HG03342 (cell line): ENCODE measurements at regions not wholly inside any gene's neighbourhood (a gene's known extent, or its start where the extent isn't known, plus 50 kb on each side); places are given as distances from the start of the nearest gene placed in this dataset.

Experiments used
- ATAC-seq: cut with Tn5 transposase; IDR thresholded peaks from one replicate; pipeline ENCODE4 v1.9.1; 2021; ENCODE audit warnings: mild to moderate bottlenecking, moderate library complexity; ENCODE audit not compliant: unreplicated experiment

DNA sequence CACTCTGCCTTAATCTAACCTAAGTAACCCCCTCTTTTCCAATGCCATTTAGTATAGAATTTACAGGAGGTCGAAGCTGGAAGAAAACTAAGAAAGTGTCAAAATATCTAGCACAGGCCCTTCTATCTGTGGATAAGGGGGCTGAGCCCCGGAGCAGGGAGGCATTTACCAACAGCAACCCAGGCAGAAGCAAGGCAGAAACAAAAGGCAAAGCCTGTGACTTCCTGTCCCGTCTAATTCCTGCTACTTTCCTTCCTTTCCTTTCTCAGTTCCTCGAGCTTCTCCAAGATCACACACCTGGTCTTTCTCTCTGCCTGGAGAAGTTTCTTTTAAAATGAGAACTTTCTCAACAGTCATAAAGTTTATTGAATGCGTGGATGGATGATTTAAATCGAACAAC is 146.0 kb downstream of the FOXA2 start:
- no peak for ATAC-seq

DNA sequence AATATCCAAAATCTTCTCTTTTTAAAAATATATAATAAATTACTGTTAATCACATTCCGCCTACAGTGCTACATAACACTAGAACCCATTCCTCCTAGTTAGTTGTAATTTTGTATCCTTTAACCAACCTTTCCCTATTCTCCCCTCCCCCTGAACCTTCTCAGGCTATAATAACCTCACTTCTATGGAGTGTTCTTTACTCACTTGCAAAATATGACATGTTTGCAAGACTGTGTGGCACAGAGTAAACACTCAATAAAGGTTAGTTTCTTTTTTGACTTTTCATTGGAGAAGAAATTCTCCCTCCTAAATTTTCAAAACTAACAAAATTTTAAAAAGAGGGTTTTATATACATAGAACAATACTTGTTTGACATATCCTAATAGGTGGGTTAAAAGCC is 147.0 kb downstream of the FOXA2 start:
- ATAC-seq, result no peak

DNA sequence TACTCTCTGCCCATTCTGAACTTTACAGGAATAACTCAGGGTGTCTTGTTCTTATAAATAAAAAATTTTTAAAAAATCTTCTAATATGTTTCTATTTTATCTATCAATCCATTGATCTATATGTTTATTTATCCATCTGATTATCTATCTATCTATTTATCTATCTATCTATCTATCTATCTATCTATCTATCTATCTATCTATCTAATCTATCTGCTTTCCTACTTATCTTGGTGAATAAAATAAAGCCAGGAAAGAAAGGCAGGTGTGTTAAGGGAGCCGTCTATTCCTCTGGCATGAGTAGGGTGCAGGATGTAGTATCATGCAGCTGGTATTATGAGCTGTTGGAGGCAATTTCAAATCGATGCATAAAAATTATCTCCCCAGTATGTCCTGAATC is 153.0 kb downstream of the FOXA2 start:
- no peak for ATAC-seq

DNA sequence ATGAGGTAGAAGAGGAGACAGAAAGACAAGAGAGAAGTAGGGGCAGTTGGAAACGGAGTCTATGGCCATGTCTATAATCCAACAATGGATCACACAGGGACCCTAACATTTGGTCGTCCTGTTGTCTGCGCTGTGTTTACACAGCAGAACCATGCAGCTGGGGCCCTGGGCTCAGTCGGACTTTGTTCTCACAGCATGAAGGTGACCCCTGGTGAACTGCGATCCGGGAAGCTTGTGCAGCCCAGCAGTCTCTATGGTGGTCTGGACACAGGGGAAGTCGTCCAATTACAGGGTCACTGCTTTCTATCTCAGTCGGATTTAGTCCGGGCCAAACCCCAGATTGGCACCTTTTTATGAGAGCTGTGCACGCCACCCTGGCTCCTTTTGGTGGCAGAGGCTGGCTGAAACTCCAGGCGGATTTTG is 153.6 kb downstream of the FOXA2 start:
- no peak for ATAC-seq

DNA sequence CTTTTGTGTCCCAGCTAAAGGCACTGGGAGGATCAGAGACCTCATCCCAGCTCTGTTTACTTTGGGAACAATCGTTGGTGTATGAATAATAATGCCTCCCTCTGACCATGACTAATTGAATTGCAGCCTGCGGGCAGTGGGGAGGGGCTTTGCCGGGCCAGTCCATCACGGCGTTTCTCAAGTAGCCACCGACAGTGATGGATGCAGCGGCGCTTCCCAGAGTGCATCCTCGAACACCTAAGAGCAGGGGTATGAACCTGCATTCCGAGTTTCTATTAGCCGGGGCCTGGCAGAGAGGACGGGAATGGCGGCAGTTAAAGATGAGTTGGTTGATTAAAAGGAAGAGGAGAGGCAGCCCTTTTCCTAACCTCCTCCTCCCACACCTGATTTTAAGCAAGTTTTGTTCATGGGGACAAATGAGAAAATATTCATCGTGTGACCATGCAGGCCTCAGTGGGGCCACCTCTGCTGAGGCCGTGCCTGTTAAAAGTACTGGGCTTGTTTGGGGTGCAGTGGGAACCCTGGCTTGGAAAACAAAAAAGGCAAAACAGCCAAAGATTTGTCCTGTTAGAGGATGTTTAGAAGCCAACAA is 154.1 kb downstream of the FOXA2 start:
- ATAC-seq, result no peak

DNA sequence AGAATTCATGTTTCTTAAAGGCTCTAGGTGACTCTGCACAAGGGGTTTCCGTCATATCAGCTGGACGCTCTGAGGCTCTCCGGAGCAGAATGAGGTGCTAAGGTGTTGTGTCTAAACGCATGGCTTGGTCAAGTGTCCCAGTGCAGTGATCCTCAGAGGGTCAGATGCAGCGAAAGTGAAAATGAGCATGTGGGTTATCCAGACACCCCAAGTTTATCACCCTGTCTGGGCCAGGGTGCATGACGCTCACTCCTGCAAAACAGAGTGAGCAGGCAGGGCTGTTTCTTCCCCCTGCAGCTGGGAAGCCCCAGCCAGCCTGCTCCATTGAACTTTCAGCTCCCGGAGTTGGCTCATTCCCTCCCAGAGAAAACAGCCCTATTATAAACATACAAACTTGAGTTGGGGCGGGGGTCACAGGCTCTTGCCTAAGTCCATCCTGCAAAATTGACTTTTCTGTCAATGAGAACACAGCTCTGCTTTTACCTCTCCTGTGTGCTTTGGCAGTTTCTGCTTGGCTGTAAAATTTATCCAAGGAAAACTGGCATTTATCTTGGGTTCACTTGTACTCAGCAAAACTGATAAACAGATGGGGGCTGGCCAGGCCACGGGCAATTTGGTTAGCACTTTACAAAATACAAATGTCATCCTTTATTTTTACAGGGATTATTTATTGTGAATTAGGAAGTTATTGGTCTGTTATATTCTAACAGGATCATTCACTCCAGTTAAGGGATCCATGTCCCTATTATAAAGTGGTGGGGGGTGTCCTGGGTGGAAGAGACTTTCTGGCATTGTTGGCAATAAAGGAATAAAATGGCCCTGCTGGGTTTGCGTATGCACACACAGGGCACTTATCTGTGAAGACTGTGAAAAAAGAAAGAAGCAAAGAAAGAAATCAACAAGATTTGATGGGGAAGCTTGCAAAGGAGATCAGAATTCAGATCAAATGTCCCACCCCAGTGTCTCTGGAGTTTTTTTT is 154.9 kb downstream of the FOXA2 start:
- no peak for ATAC-seq

DNA sequence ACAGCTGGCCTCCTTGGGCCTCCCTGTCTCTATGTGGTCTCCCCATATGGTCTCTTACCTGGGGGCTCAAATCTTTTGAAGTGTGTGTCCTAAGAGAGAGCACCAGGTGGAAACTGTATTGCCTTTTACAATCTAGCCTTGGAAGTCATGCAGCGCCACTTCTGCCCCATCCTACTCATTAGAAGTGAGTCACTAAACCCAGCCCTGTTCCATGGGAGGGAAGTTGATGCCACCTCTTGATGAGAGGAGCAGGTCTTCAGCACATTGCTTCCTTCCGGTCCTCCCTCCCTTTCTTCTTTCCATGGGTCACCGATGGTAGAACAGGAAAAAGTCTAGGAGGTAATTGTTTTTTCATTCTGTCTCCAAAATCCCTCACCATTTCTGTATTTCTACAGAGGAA is 156.3 kb downstream of the FOXA2 start:
- ATAC-seq, result no peak

DNA sequence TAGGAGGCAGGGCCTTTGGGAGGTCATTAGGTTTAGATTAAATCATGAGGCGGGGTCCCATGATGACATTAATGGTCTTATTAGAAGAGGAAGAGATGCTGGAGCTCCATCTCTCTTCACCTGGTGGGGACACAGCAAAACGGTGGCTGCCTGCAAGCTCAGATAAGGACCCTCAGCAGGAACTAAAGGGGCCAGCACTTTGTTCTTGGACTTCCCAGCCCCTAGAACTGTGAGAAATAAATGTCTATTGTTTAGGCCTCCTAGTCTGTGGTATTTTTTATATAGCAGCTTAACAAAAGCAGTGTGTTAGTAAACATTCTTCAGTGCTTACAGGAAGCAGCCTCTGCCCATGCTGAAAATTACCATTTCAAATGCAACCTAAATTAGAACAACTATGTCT is 157.6 kb downstream of the FOXA2 start:
- ATAC-seq, result no peak

DNA sequence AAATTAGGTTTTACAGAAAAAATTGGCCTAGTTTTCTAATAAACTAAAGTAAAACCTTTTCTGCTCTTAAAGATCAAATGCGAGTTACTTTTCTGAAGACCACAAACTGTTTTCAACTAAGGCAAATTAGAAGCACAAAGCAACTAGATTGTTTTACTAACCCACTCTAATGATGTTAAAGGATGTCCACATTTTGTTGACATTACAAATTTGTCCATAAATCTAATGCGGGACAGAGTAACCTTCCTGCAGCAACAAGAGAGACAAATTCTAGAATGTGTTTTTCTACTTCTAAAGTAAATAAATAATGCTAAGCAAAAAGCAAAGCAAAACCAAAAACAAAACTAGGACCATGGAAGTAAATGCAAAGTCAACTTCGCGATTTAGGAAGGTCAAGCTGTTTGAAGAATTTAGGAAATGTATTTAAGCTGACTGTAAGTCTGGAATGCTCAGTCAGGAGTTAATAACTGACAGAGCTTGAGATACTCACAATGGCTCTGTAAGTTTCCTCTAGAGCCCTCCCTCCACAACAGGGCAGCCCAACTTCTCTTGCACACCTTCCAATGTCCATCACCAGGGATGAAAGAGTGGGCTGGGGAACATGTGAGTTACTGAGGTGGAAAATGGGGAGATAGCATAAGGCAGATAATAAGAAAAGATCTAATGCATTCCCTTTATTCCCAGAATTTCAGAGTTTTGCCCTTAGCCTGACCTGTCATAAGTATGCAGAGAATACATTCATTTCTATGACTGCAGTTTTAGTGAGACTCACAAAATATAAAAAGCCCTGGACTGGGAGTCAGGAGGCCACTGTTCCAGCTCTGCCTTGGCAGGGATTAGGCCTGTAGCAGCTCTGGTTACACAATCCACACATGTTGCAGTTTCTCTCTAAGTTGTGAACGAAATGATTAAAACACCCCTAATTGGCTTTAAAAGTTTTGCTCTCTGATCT is 158.8 kb downstream of the FOXA2 start:
- no peak for ATAC-seq

DNA sequence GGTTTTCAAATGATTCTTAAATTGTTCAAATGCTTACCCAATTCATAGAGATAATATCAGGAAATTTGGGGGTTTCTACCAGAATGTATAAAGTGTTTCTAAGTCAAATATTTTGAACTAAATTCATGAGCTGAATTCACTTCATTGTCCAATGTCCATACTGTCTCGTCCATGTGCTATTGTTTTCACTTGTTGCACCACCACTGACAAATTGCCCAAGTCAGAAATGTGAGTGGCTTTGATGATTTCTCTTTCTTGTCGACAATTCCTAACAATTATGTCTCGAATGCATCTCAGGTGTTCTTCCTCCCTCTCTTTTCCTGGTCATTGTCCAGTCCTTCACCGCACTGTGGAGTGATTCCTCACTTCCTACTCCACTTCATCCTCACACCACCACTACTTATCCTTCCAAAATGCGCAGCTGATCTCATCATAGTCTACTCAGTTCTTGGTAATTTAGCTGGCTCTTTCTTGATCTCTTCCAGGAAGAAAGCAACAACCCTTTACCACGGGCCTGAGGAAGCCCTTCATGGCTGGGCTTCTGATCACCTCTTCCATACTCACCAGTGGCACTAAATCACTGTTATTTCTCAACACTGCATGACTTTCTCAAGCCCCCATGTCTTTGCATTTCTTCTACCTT is 161.1 kb downstream of the FOXA2 start:
- ATAC-seq, result no peak

DNA sequence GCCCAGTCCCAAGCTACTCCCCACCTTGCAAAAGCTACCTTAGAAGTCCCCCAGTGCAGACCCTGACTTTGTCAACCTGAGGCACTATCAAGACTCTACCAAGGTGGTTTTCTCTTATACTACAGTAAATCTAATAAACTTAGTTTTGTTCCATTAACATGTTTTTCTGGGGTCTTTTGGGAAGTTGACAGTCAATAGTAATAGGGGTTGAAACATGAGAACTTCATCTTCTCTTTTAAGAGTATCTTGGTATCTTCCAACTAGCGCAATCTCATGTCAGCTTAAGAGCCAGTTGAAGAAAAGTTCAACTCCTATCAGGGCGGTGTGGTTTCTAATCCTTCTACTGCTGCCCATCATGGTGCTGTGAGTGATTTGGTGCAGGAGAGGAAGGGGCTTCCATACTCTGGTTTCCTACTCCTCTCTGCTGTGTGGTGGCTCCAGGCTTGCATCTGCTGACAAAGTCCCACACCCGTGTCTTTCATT is 164.2 kb downstream of the FOXA2 start:
- ATAC-seq, result no peak

DNA sequence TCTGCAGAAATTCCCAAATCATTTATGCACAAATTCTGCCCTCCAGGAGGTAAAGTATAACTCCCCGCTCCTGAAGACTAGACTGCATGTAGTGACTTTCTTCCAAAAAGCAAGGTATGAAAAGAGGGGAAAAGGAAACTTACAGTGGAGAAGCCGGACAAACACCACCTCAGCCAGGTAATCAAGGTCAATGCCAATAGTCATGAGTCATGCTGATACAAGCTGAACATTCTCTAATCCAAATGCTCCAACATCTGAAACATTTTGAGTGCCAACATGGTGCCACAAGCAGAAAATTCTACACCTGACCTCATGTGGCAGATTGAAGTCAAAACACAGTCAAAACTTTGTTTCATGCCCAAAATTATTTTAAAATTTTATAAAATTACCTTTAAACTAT is 165.6 kb downstream of the FOXA2 start:
- ATAC-seq, result no peak

DNA sequence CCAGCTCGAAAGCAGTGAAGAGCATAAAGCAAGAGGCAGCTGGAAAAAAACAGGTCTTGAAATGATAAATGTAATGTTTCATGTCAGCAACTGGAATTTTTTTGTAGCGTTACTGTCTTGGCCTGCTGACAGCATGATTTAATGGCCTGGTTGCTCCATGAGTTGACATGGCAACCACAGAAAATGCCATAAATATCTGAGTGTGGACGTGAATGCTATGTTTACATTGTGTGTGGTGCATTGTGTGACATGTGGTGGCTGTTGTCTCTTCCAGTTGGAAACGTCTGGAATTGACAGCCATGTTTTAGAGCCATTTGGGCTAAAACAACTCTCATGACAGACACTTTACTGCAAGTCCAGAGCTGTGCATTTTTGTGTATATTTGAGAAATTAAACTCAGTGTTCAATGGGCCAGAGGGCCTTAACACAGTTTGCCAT is 170.0 kb downstream of the FOXA2 start:
- no peak for ATAC-seq

DNA sequence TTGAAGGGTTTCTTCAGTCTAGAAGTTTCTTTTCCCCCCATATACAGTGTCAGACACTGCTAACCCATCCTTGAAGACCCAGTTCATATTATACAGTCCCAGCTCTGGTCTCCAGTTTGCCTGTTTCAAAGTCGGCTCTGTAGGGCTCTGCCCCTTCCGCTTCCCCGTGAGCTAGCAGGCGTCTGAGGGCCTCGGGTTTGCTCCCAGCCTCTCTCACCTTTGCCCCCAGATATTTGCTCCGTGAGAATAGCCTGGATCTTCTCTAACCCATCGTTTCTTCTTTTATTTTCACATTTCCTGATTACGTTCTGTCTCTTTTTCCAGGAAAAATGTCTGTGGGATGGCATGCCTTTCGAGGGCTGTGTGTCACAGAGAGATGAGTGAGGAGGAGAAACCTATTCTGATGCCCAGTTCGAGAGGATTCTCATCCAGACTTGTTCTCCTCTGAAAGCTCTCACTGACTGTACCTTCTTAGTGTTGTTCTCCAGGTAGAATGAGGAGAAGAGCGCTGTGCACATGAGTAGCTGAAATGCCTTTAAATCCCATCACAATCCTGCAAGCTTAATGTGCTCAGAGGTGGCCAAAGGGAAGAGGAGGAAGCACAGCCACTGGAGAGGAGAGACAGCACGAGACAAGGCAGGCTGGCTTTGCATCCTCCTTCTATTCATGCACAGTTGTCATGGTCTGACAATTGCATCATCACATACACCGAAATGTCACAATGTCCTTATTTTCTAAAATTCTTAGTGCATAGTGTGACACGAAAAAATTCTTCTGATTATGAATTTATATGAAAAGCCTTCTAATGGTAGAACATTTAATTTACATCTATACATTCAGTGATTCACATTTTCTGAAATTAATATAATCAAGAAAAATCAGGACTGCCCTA is 171.1 kb downstream of the FOXA2 start:
- no peak for ATAC-seq

DNA sequence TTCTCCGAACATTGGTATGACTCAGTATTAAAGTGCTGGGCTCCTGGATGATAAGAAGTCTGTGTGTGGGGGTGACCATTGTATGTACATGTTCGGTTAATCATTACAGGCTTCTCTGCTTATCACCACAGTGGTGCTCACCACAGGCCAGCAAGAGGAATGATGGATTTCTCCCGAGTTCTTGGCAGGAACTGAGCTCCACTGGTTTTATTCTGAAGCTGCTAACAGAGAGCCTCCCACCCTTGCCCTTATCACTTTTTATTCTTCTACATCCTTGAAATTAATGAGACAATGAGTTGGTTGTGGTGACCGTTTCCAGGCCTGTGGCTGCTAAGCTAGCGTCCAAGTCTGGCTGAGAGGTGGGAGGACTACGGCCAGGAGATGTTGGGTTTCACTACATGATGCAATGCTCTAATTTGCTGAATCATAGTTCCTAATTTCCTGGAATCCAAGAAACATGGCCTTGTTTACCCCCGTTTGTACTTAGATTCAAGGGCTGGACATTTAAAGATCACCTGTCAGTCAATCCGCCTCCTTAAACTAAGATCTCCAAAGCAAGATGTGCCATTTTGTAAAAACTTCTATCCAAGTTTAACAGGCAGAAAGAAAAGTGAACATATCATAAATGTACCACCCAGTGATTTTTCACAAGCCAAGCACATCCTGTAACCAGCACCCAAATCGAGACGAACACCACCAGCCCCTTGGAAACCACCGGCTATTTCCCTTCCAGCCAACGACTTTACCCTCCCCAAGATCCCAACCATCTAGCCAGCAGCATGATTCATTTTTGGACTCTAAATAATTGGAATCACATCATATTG is 172.5 kb downstream of the FOXA2 start:
- no peak for ATAC-seq

DNA sequence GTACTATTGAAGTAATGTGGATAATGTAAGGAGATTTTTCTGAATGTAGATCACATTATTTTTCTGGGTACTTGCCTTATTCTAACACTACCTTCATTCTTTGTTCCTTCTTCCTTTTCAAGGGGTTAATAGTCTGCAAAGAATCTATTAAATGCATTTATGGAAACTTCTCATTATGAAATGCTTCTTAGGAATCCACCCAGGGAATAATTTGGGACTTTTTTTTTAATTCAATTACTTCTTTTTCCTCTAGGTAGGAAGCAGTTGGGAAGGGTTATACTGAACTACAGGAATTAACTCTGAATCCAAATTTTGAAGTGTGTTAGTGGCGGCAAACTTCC is 173.1 kb downstream of the FOXA2 start:
- ATAC-seq, result no peak

DNA sequence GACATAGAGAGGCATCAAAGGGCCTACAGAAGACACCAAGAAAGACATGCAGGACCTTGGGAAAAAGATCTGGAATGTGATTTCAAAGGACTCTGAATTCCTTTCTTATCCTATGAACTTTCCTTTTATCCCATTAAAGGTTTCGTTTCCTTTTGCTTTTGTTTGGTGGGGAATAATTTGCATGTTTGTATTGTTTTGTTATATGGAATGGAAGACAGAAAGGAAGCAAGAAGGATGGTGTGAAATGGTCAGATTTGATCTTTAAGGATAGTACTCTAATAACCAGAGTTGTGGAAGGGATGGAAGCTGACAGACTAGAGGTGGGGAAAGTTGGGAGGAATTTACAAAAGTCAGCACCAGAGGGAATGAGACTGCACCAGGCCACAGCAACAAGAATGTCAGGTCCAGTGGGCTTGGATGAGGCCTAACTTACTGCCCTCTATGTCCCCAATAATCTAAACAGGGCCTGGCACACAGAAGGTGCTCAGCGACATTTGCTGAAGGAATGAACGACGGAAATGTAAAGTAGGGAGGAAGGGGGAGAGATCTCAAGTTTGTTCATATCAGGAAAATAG is 173.7 kb downstream of the FOXA2 start:
- ATAC-seq, result no peak
